ENCODE measurements at regions not wholly inside any gene's neighbourhood (a gene's known extent, or its start where the extent isn't known, plus 50 kb on each side); places are given as distances from the start of the nearest gene placed in this dataset.

DNA sequence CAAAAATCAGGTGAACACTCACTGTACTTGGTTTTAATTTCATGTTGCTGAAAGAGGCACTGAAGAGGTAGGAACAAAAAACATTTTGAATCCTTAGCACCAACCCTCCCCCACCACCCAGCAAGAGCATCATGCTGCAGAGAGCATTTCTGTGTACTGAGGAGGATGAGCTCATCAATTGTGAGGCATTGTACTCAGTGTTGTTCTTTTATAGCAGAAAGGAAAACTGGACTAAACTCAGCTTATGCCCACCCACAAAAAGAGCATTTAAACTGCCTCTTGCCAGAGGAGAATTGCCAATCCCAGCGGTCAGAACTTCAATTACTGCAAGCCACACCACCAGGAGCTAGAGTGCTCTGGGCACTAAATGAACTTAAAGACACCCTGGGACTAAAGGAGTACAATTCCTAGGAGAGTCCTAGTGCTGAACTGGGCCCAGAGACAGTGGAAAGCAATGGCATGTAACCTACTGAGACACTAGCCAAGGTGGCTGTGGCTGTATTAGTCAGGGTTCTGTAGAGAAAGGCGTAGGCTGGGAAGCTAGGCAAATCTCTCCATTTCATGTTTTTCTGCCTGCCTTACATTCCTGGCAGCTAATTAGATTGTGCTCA, 280.7 kb upstream of the KLHL4 start:
- WGBS (ENCODE audit: low lambda C conversion rate), result 6% methylated on average over 2 of the region's 2 CpGs

GRCh38 chrX:87265518-87265917, 252.1 kb upstream of the KLHL4 start:
- DNase-seq, result no peak
- TF ChIP-seq USF1 (IDR thresholded peaks at IDR 0.05; ENCODE audit: borderline replicate concordance, low read depth) (no peak), YY1 (IDR thresholded peaks at IDR 0.05; ENCODE audit: low read depth) (no peak), SIN3A (IDR thresholded peaks at IDR 0.05; ENCODE audit: borderline replicate concordance, low read depth, low read length) (no peak), CHD2 (IDR thresholded peaks at IDR 0.05; ENCODE audit: low read length, partially characterized antibody) (no peak), TEAD4 (IDR thresholded peaks at IDR 0.05; ENCODE audit: borderline replicate concordance, insufficient read depth) (no peak), TAF1 (IDR thresholded peaks at IDR 0.05; ENCODE audit: borderline replicate concordance, low read depth, low read length) (no peak), TCF12 (IDR thresholded peaks at IDR 0.05) (no peak), MEF2A (IDR thresholded peaks at IDR 0.05; ENCODE audit: borderline replicate concordance, low read depth) (no peak)
- TF ChIP-seq, protein P1, sequence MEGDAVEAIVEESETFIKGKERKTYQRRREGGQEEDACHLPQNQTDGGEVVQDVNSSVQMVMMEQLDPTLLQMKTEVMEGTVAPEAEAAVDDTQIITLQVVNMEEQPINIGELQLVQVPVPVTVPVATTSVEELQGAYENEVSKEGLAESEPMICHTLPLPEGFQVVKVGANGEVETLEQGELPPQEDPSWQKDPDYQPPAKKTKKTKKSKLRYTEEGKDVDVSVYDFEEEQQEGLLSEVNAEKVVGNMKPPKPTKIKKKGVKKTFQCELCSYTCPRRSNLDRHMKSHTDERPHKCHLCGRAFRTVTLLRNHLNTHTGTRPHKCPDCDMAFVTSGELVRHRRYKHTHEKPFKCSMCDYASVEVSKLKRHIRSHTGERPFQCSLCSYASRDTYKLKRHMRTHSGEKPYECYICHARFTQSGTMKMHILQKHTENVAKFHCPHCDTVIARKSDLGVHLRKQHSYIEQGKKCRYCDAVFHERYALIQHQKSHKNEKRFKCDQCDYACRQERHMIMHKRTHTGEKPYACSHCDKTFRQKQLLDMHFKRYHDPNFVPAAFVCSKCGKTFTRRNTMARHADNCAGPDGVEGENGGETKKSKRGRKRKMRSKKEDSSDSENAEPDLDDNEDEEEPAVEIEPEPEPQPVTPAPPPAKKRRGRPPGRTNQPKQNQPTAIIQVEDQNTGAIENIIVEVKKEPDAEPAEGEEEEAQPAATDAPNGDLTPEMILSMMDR (IDR thresholded peaks at IDR 0.05), result no peak
- POLR2A ChIA-PET, result no interaction called here
- Histone ChIP-seq H2AFZ (ENCODE audit: low read depth) (peak overlapping the region; percentile 39; the same call in 1 of the 2 replicates), H4K20me1 (ENCODE audit: insufficient read depth) (no peaks in the 10 kb centered on the region), H3K27me3 (ENCODE audit: insufficient read depth) (no peaks in the 10 kb centered on the region), H3K4me2 (no peak overlapping the region), H3F3A (replicated peaks; ENCODE audit: insufficient read depth) (no peaks in the 10 kb centered on the region), H3K36me3 (replicated peaks in 1 of 2; ENCODE audit: control insufficient read depth in 1 of 2, insufficient read depth in 2 of 2, low read length in 1 of 2) (no peaks in the 10 kb centered on the region), H3K79me2 (ENCODE audit: insufficient read depth) (no peaks in the 10 kb centered on the region), H3K9me2 (no peaks in the 10 kb centered on the region), H3K9me3 (no peaks in the 10 kb centered on the region), H3K4me3 (ENCODE audit: low read depth in 2 of 2, low read length in 1 of 2) (no peak overlapping the region), H3K27ac (ENCODE audit: low read depth in 2 of 2, low read length in 1 of 2) (no peak overlapping the region), H3K4me1 (ENCODE audit: control insufficient read depth in 1 of 2, insufficient read depth in 2 of 2, low read depth in 1 of 2, low read length in 1 of 2) (no peaks in the 10 kb centered on the region), H3K9ac (no peak overlapping the region)
- 13% methylated on average over 5 of the region's 5 CpGs for WGBS (ENCODE audit: low lambda C conversion rate)
- CTCF ChIA-PET, result no interaction called here

More for the DNA sequence above, 280.7 kb upstream of the KLHL4 start:
- Histone ChIP-seq H3K27ac (ENCODE audit: low read depth in 2 of 2, low read length in 1 of 2) (no peak overlapping the region), H3F3A (replicated peaks; ENCODE audit: insufficient read depth) (peaks cover 4% of the 10 kb centered on the region), H3K9me3 (no peaks in the 10 kb centered on the region), H3K4me2 (no peak overlapping the region), H3K36me3 (replicated peaks in 1 of 2; ENCODE audit: control insufficient read depth in 1 of 2, insufficient read depth in 2 of 2, low read length in 1 of 2) (no peaks in the 10 kb centered on the region), H3K79me2 (ENCODE audit: insufficient read depth) (no peaks in the 10 kb centered on the region), H3K4me3 (ENCODE audit: low read depth in 2 of 2, low read length in 1 of 2) (no peak overlapping the region), H2AFZ (ENCODE audit: low read depth) (no peak overlapping the region), H3K4me1 (ENCODE audit: control insufficient read depth in 1 of 2, insufficient read depth in 2 of 2, low read depth in 1 of 2, low read length in 1 of 2) (no peaks in the 10 kb centered on the region), H3K9ac (no peak overlapping the region), H3K27me3 (ENCODE audit: insufficient read depth) (no peaks in the 10 kb centered on the region; the same call in 1 of the 2 replicates), H4K20me1 (ENCODE audit: insufficient read depth) (no peaks in the 10 kb centered on the region), H3K9me2 (no peaks in the 10 kb centered on the region)
- TF ChIP-seq GABPA (IDR thresholded peaks at IDR 0.05; ENCODE audit: low read depth) (no peak), RCOR1 (IDR thresholded peaks at IDR 0.05; ENCODE audit: low read length) (no peak), GATA2 (CRISPR knock-in tag; IDR thresholded peaks at IDR 0.05) (no peak)
- TF ChIP-seq, protein P2, sequence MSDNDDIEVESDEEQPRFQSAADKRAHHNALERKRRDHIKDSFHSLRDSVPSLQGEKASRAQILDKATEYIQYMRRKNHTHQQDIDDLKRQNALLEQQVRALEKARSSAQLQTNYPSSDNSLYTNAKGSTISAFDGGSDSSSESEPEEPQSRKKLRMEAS (IDR thresholded peaks at IDR 0.05; ENCODE audit: low read depth), result no peak
- DNase-seq, result no peak
- ChIA-PET CTCF (no interaction called here), POLR2A (no interaction called here)
